ENCODE measurements at regions not wholly inside any gene's neighbourhood (a gene's known extent, or its start where the extent isn't known, plus 50 kb on each side); places are given as distances from the start of the nearest gene placed in this dataset.

GRCh38 chr21:28537371-28538079 lies 455.2 kb downstream of the LTN1 start:
- TF ChIP-seq POLR2A (IDR thresholded peaks at IDR 0.05), result no peak
- no peak for TF ChIP-seq CTCF (IDR thresholded peaks at IDR 0.05)
- TF ChIP-seq POLR2AphosphoS5 (IDR thresholded peaks at IDR 0.05), result no peak
- no peak for TF ChIP-seq EP300 (IDR thresholded peaks at IDR 0.05)
